Mesenchymal stem cell (in vitro differentiated cells and primary cell): ENCODE measurements at regions not wholly inside any gene's neighbourhood (a gene's known extent, or its start where the extent isn't known, plus 50 kb on each side); places are given as distances from the start of the nearest gene placed in this dataset.
A peak's percentile ranks its signal among the peaks of the same experiment; 100 is the strongest.

ENCODE experiments used
- DNase-seq: peaks from one replicate; pipeline ENCODE4 v3.0.0-alpha.2; 2013
- H2AFZ ChIP-seq: one replicate; pipeline ENCODE4 v1.6.1; 2013; ENCODE audit warnings: low read depth, mild to moderate bottlenecking, control low read depth, inconsistent platforms, low read length, moderate library complexity
- H2AK5ac ChIP-seq: 2 replicates; pipeline ENCODE4 v1.6.1; 2013; ENCODE audit warnings: low read length, moderate library complexity, mild to moderate bottlenecking, inconsistent platforms; ENCODE audit not compliant: severe bottlenecking
- H2BK120ac ChIP-seq: one replicate; pipeline ENCODE4 v1.6.1; 2013; ENCODE audit warnings: low read depth, mild to moderate bottlenecking, inconsistent platforms, low read length, moderate library complexity
- H2BK12ac ChIP-seq, 2 experiments: one replicate each; pipeline ENCODE4 v1.6.1; 2013; ENCODE audit warnings: inconsistent platforms in 2 of 2, low read length in 2 of 2, mild to moderate bottlenecking in 2 of 2, moderate library complexity in 2 of 2, control low read depth in 1 of 2
- H2BK15ac ChIP-seq: one replicate; pipeline ENCODE4 v1.6.1; 2013; ENCODE audit warnings: mild to moderate bottlenecking, low read depth, inconsistent platforms; ENCODE audit not compliant: poor library complexity, severe bottlenecking
- H2BK5ac ChIP-seq: 2 replicates; pipeline ENCODE4 v1.6.1; 2013; ENCODE audit warnings: low read depth, mild to moderate bottlenecking, low read length, control low read depth, inconsistent platforms; ENCODE audit not compliant: poor library complexity, severe bottlenecking
- H3K14ac ChIP-seq, 2 experiments: one replicate each; pipeline ENCODE4 v1.6.1; 2013; ENCODE audit warnings: inconsistent platforms in 2 of 2, low read length in 2 of 2, control low read depth in 1 of 2, mild to moderate bottlenecking in 1 of 2, moderate library complexity in 1 of 2
- H3K18ac ChIP-seq, 2 experiments: one replicate each; pipeline ENCODE4 v1.6.1; 2013; ENCODE audit warnings: inconsistent platforms in 2 of 2, low read length in 2 of 2, control low read depth in 1 of 2, low read depth in 1 of 2, mild to moderate bottlenecking in 1 of 2
- H3K23ac ChIP-seq, 2 experiments: one replicate each; pipeline ENCODE4 v1.6.1; 2013; ENCODE audit warnings: inconsistent platforms in 2 of 2, low read length in 2 of 2, mild to moderate bottlenecking in 2 of 2, moderate library complexity in 2 of 2, control low read depth in 1 of 2
- H3K27ac ChIP-seq: 2 replicates; pipeline ENCODE4 v1.5.1; 2013; ENCODE audit warnings: mild to moderate bottlenecking, moderate library complexity, low read length, control low read depth, inconsistent platforms; ENCODE audit not compliant: poor library complexity, severe bottlenecking
- H3K27me3 ChIP-seq, 2 experiments: 2 replicates each; pipeline versions ENCODE4 v1.6.1 to v1.7.0; 2013; ENCODE audit warnings: low read length in 2 of 2, mild to moderate bottlenecking in 2 of 2, moderate library complexity in 2 of 2, control low read depth in 1 of 2, inconsistent platforms in 1 of 2; ENCODE audit not compliant: control insufficient read depth in 1 of 2, insufficient read depth in 1 of 2
- H3K36me3 ChIP-seq, 2 experiments: 2 replicates each; pipeline versions ENCODE4 v1.6.1 to v1.7.0; 2013; ENCODE audit warnings: low read length in 2 of 2, control low read depth in 1 of 2, inconsistent platforms in 1 of 2, low read depth in 1 of 2, mild to moderate bottlenecking in 1 of 2; ENCODE audit not compliant: insufficient read depth in 2 of 2, control insufficient read depth in 1 of 2
- H3K4ac ChIP-seq, 2 experiments: one replicate each; pipeline ENCODE4 v1.6.1; 2013; ENCODE audit warnings: inconsistent platforms in 2 of 2, low read length in 2 of 2, mild to moderate bottlenecking in 2 of 2, moderate library complexity in 2 of 2, control low read depth in 1 of 2, low read depth in 1 of 2
- H3K4me1 ChIP-seq: 2 replicates; pipeline ENCODE4 v1.6.1; 2013; ENCODE audit warnings: low read depth, low read length, control low read depth; ENCODE audit not compliant: control insufficient read depth, insufficient read depth
- H3K4me2 ChIP-seq: 2 replicates; pipeline ENCODE4 v1.6.1; 2013; ENCODE audit warnings: low read length, mild to moderate bottlenecking, inconsistent platforms; ENCODE audit not compliant: poor library complexity, severe bottlenecking
- H3K4me3 ChIP-seq, 2 experiments: 2 replicates each; pipeline versions ENCODE4 v1.5.1 to v1.7.0; 2013; ENCODE audit warnings: low read length in 2 of 2, mild to moderate bottlenecking in 2 of 2, control low read depth in 1 of 2, low read depth in 1 of 2; ENCODE audit not compliant: insufficient read depth in 1 of 2
- H3K79me1 ChIP-seq: replicated peaks from 2 replicates; pipeline ENCODE4 v1.6.1; 2013; ENCODE audit warnings: mild to moderate bottlenecking, control low read depth, low read length, inconsistent platforms; ENCODE audit not compliant: poor library complexity, severe bottlenecking
- H3K9ac ChIP-seq: 2 replicates; pipeline ENCODE4 v1.7.0; 2013; ENCODE audit warnings: mild to moderate bottlenecking, low read length, moderate library complexity
- H3K9me3 ChIP-seq: 2 replicates; pipeline ENCODE4 v1.7.0; 2013; ENCODE audit warnings: mild to moderate bottlenecking, low read length; ENCODE audit not compliant: control insufficient read depth
- H4K8ac ChIP-seq: one replicate; pipeline ENCODE4 v1.6.1; 2013; ENCODE audit warnings: inconsistent platforms, mild to moderate bottlenecking, low read length, moderate library complexity
- H4K91ac ChIP-seq: one replicate; pipeline ENCODE4 v1.6.1; 2013; ENCODE audit warnings: mild to moderate bottlenecking, low read length, inconsistent platforms
- WGBS: methylation state at CpG from one replicate; pipeline ENCODE4 v1.1.7; 2013; ENCODE audit warnings: mixed read lengths; 5-methylcytosine and 5-hydroxymethylcytosine counted together

DNA sequence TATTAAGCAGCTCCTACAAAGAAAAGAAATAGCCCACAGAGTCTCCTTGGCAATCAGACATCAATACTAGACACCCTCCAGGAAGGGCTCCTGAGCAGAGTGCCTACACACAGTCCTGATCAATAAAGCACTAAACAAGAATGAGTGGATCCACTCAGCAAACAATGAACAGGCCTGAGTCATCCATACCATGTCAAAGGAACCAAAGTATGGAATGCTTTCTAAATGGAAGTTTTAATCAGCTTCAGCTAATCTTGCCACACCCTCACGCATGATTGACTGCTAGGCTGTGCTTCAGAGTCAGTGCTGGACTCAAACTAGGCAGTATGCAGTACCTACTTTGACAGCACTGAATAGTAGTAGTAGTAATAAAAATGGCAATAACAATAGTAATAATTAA, 392.7 kb upstream of the HTR2A start:
- peak overlapping the region in 1 of 2 experiments; percentile 56 for H3K18ac ChIP-seq
- WGBS: 100% methylated on average over 1 of the region's 1 CpG
- no peaks in the 10 kb centered on the region for H3K79me1 ChIP-seq
- no peak overlapping the region for H3K4ac ChIP-seq
- peaks cover 6% of the 10 kb centered on the region for H3K4me1 ChIP-seq
- H3K9ac ChIP-seq: no peak overlapping the region
- no peak overlapping the region for H2BK120ac ChIP-seq
- no peak overlapping the region for H2BK5ac ChIP-seq
- no peak for DNase-seq
- peak overlapping the region; percentile 41 for H2BK15ac ChIP-seq
- no peak overlapping the region for H3K27ac ChIP-seq
- no peak overlapping the region for H3K4me2 ChIP-seq
- no peaks in the 10 kb centered on the region for H3K27me3 ChIP-seq
- H2BK12ac ChIP-seq: peak overlapping the region in 1 of 2 experiments; percentile 31
- no peak overlapping the region for H3K4me3 ChIP-seq
- H3K23ac ChIP-seq: no peak overlapping the region
- peak overlapping the region; percentile 37 for H2AK5ac ChIP-seq
- no peaks in the 10 kb centered on the region for H3K36me3 ChIP-seq
- H3K14ac ChIP-seq: no peak overlapping the region
- no peak overlapping the region for H4K8ac ChIP-seq
- H4K91ac ChIP-seq: no peak overlapping the region
- no peak overlapping the region for H2AFZ ChIP-seq
- H3K9me3 ChIP-seq: no peaks in the 10 kb centered on the region

DNA sequence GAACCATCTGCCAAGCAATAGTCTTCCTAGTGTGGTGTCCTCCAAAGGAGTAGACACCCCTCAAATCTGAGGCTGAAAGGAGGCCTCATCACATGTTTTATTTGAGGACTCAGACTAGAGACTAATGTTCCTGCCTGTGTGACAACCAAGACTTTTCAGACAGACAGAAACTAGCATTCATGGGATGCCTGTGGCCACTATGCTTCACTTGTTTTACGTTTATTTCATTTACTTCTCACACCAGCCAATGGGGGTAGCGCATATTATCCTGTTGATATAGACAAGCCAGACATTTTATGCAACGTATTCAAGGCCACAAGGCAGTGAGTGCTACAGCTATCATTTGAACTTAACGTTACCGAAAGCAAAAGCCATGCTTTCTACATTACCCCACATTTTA, 391.7 kb upstream of the HTR2A start:
- Histone ChIP-seq H3K4ac (no peak overlapping the region), H3K18ac (no peak overlapping the region), H3K79me1 (no peaks in the 10 kb centered on the region), H4K8ac (no peak overlapping the region), H3K27me3 (no peaks in the 10 kb centered on the region), H3K9me3 (no peaks in the 10 kb centered on the region), H3K9ac (no peak overlapping the region), H3K27ac (no peak overlapping the region), H3K36me3 (no peaks in the 10 kb centered on the region), H2BK120ac (no peak overlapping the region), H4K91ac (no peak overlapping the region), H3K4me2 (no peak overlapping the region), H2BK15ac (no peak overlapping the region), H2AFZ (no peak overlapping the region), H3K4me3 (no peak overlapping the region), H3K14ac (no peak overlapping the region), H3K23ac (no peak overlapping the region), H3K4me1 (peaks cover 6% of the 10 kb centered on the region), H2BK12ac (no peak overlapping the region), H2AK5ac (no peak overlapping the region), H2BK5ac (no peak overlapping the region)
- no peak for DNase-seq
- 87% methylated on average over 5 of the region's 5 CpGs for WGBS

- no peak overlapping the region for H3K9ac ChIP-seq
- no peak overlapping the region for H4K8ac ChIP-seq
- H3K9me3 ChIP-seq: no peaks in the 10 kb centered on the region
- H2BK12ac ChIP-seq: no peak overlapping the region
- H3K4me2 ChIP-seq: no peak overlapping the region
- DNase-seq: no peak
- H3K23ac ChIP-seq: no peak overlapping the region
- no peak overlapping the region for H3K27ac ChIP-seq
- no peak overlapping the region for H3K14ac ChIP-seq
- H3K79me1 ChIP-seq: no peaks in the 10 kb centered on the region
- no peak overlapping the region for H3K4me3 ChIP-seq
- H3K18ac ChIP-seq: no peak overlapping the region
- WGBS: no CpG with 5 or more reads among the region's 1 CpG
- H2BK5ac ChIP-seq: no peak overlapping the region
- no peak overlapping the region for H3K4ac ChIP-seq
- no peak overlapping the region for H2AFZ ChIP-seq
- H3K27me3 ChIP-seq: no peaks in the 10 kb centered on the region
- H4K91ac ChIP-seq: no peak overlapping the region
- no peak overlapping the region for H2BK120ac ChIP-seq
- H2AK5ac ChIP-seq: no peak overlapping the region
- H3K36me3 ChIP-seq: no peaks in the 10 kb centered on the region
- no peak overlapping the region for H2BK15ac ChIP-seq
- H3K4me1 ChIP-seq: peaks cover 6% of the 10 kb centered on the region
Observed at GRCh38 chr13:47287291-47287751, 390.5 kb upstream of the HTR2A start.

GRCh38 chr13:47281991-47282390, 385.1 kb upstream of the HTR2A start:
- DNase-seq: no peak
- WGBS: 99% methylated on average over 2 of the region's 2 CpGs

More at GRCh38 chr13:47281991-47282390, 385.1 kb upstream of the HTR2A start:
- no peak overlapping the region for H2AFZ ChIP-seq
- H4K8ac ChIP-seq: no peak overlapping the region
- no peak overlapping the region for H2BK120ac ChIP-seq
- no peak overlapping the region for H2BK15ac ChIP-seq
- H3K18ac ChIP-seq: no peak overlapping the region
- H3K79me1 ChIP-seq: no peaks in the 10 kb centered on the region
- no peak overlapping the region for H3K27ac ChIP-seq
- no peak overlapping the region for H3K9ac ChIP-seq
- H4K91ac ChIP-seq: no peak overlapping the region
- no peak overlapping the region for H3K4me3 ChIP-seq
- H3K27me3 ChIP-seq: no peaks in the 10 kb centered on the region
- H3K9me3 ChIP-seq: no peaks in the 10 kb centered on the region
- no peak overlapping the region for H2AK5ac ChIP-seq
- H3K23ac ChIP-seq: no peak overlapping the region
- H3K36me3 ChIP-seq: no peaks in the 10 kb centered on the region
- no peak overlapping the region for H2BK12ac ChIP-seq
- H3K4me1 ChIP-seq: no peaks in the 10 kb centered on the region
- H3K4ac ChIP-seq: no peak overlapping the region
- no peak overlapping the region for H2BK5ac ChIP-seq
- H3K14ac ChIP-seq: no peak overlapping the region
- H3K4me2 ChIP-seq: no peak overlapping the region
